22Rv1 (cell line): ENCODE measurements at regions not wholly inside any gene's neighbourhood (a gene's known extent, or its start where the extent isn't known, plus 50 kb on each side); places are given as distances from the start of the nearest gene placed in this dataset.

Experiments used
- H3K27ac ChIP-seq: fragments of 450-650 bp; 2 replicates; pipeline ENCODE4 v1.5.1; 2017
- ZFX ChIP-seq: fragments of 450-650 bp; IDR thresholded peaks from 2 replicates; pipeline ENCODE4 v1.6.1; 2017; ENCODE audit warnings: antibody characterized with exemption, borderline replicate concordance
- TF ChIP-seq, protein P1 (sequence below): fragments of 450-650 bp; IDR thresholded peaks from 2 replicates; pipeline ENCODE4 v1.5.1; 2017; ENCODE audit warnings: mild to moderate bottlenecking

- TF ChIP-seq, protein P1, sequence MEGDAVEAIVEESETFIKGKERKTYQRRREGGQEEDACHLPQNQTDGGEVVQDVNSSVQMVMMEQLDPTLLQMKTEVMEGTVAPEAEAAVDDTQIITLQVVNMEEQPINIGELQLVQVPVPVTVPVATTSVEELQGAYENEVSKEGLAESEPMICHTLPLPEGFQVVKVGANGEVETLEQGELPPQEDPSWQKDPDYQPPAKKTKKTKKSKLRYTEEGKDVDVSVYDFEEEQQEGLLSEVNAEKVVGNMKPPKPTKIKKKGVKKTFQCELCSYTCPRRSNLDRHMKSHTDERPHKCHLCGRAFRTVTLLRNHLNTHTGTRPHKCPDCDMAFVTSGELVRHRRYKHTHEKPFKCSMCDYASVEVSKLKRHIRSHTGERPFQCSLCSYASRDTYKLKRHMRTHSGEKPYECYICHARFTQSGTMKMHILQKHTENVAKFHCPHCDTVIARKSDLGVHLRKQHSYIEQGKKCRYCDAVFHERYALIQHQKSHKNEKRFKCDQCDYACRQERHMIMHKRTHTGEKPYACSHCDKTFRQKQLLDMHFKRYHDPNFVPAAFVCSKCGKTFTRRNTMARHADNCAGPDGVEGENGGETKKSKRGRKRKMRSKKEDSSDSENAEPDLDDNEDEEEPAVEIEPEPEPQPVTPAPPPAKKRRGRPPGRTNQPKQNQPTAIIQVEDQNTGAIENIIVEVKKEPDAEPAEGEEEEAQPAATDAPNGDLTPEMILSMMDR: no peak
- TF ChIP-seq ZFX: no peak
- H3K27ac ChIP-seq: no peak overlapping the region
These were observed 1109.2 kb downstream of the FLRT2 start for GRCh38 chr14:86639146-86639545.

DNA sequence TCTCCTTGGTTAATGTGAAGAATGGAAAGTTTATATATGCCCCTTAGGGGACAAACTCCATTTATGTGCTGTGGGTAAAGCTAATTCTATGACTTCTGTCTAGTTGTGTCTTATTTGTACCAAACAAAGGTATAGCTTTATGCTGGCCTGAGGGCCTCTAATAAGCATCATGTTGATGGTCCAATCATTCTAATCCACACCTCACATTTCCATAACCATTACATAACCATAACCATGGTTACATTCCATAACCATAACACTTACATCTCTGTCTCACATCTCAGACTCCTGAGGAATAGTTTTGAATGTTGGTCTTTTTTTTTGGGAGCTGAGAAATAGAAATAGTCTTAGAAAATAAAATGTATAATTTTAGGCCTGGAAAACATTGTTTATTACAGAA is 1097.1 kb downstream of the FLRT2 start:
- TF ChIP-seq, protein P1: no peak
- TF ChIP-seq ZFX: no peak
- H3K27ac ChIP-seq: no peak overlapping the region

GRCh38 chr14:86626530-86626929 is 1096.6 kb downstream of the FLRT2 start:
- TF ChIP-seq ZFX: no peak
- TF ChIP-seq, protein P1: no peak
- no peak overlapping the region for H3K27ac ChIP-seq

DNA sequence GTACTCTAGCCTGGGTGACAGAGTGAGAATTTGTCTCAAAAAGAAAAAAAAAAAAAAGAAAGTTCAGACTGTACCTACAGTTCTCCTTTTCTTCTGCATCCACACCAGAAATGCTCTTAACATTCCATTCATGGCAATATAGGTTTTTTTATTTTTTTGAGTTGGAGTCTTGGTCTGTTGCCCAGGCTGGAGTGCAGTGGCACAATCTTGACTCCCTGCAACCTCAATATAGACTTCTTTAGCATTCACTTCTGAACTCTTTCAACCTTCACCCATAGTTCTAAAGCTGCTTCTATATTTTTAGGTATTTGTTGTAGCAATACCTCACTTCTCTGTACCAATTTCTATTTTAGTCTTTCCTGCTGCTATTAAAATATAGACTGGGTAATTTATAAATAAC is 1095.7 kb downstream of the FLRT2 start:
- TF ChIP-seq, protein P1: no peak
- no peak for TF ChIP-seq ZFX
- H3K27ac ChIP-seq: no peak overlapping the region

GRCh38 chr14:86619726-86620125 is 1089.8 kb downstream of the FLRT2 start:
- H3K27ac ChIP-seq: no peak overlapping the region
- TF ChIP-seq ZFX: no peak
- TF ChIP-seq, protein P1: no peak

GRCh38 chr14:86613786-86614185 is 1083.8 kb downstream of the FLRT2 start:
- no peak overlapping the region for H3K27ac ChIP-seq
- TF ChIP-seq, protein P1: no peak
- TF ChIP-seq ZFX: no peak

GRCh38 chr14:86613126-86613525 is 1083.2 kb downstream of the FLRT2 start:
- TF ChIP-seq, protein P1: no peak
- TF ChIP-seq ZFX: no peak
- H3K27ac ChIP-seq: no peak overlapping the region
